Osteocyte (in vitro differentiated cells): ENCODE measurements at regions not wholly inside any gene's neighbourhood (a gene's known extent, or its start where the extent isn't known, plus 50 kb on each side); places are given as distances from the start of the nearest gene placed in this dataset.

Experiments
- DNase-seq: peaks from one replicate; pipeline ENCODE4 v3.0.0; 2021; ENCODE audit warnings: mixed read lengths; ENCODE audit not compliant: unreplicated experiment; ENCODE audit errors: extremely low spot score
- H3K27ac Mint-ChIP-seq: one replicate; pipeline ENCODE4 v1.8.0; 2021; ENCODE audit warnings: mild to moderate bottlenecking, mixed read lengths; ENCODE audit not compliant: unreplicated experiment
- H3K27me3 Mint-ChIP-seq: one replicate; pipeline ENCODE4 v1.8.0; 2021; ENCODE audit warnings: mixed read lengths; ENCODE audit not compliant: unreplicated experiment
- H3K36me3 Mint-ChIP-seq: one replicate; pipeline ENCODE4 v1.8.0; 2021; ENCODE audit warnings: mixed read lengths; ENCODE audit not compliant: unreplicated experiment
- H3K4me1 Mint-ChIP-seq: one replicate; pipeline ENCODE4 v1.8.0; 2021; ENCODE audit warnings: mixed read lengths; ENCODE audit not compliant: unreplicated experiment
- H3K4me3 Mint-ChIP-seq: one replicate; pipeline ENCODE4 v1.8.0; 2021; ENCODE audit warnings: mild to moderate bottlenecking, moderate library complexity, mixed read lengths; ENCODE audit not compliant: unreplicated experiment
- H3K9me3 Mint-ChIP-seq: one replicate; pipeline ENCODE4 v1.8.0; 2021; ENCODE audit warnings: mixed read lengths; ENCODE audit not compliant: unreplicated experiment
- TF ChIP-seq, protein P1 (sequence below): fragments of 200-600 bp; sonication (generic); IDR thresholded peaks from 2 replicates; pipeline ENCODE4 v1.5.0; 2021; ENCODE audit warnings: antibody characterized with exemption, mild to moderate bottlenecking, moderate library complexity

DNA sequence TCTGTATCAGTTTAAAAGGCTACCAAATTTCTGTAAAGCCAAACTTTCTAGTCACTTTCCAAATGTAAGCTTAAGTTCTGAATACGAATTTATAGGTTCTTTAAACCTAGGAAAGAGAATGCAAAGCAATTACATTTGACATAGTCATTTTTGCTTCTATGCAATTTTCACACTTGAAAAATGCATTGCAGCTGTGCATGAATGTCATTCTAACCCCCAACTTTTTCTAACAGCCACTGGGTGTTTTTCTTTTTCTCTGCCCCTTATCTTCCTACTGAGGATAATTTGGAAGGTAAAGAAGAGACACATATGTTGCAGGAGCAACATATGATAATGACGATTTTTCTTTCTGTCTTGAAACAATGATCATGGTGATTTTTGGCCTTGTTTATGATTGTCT lies 537.5 kb downstream of the SPRY1 start:
- no peak overlapping the region for H3K27ac Mint-ChIP-seq
- peaks cover 26% of the 10 kb centered on the region for H3K4me1 Mint-ChIP-seq
- peaks cover 3% of the 10 kb centered on the region for H3K36me3 Mint-ChIP-seq
- peaks cover 11% of the 10 kb centered on the region for H3K9me3 Mint-ChIP-seq
- DNase-seq = no peak
- H3K27me3 Mint-ChIP-seq = no peaks in the 10 kb centered on the region
- no peak overlapping the region for H3K4me3 Mint-ChIP-seq
- TF ChIP-seq, protein P1, sequence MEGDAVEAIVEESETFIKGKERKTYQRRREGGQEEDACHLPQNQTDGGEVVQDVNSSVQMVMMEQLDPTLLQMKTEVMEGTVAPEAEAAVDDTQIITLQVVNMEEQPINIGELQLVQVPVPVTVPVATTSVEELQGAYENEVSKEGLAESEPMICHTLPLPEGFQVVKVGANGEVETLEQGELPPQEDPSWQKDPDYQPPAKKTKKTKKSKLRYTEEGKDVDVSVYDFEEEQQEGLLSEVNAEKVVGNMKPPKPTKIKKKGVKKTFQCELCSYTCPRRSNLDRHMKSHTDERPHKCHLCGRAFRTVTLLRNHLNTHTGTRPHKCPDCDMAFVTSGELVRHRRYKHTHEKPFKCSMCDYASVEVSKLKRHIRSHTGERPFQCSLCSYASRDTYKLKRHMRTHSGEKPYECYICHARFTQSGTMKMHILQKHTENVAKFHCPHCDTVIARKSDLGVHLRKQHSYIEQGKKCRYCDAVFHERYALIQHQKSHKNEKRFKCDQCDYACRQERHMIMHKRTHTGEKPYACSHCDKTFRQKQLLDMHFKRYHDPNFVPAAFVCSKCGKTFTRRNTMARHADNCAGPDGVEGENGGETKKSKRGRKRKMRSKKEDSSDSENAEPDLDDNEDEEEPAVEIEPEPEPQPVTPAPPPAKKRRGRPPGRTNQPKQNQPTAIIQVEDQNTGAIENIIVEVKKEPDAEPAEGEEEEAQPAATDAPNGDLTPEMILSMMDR = no peak

DNA sequence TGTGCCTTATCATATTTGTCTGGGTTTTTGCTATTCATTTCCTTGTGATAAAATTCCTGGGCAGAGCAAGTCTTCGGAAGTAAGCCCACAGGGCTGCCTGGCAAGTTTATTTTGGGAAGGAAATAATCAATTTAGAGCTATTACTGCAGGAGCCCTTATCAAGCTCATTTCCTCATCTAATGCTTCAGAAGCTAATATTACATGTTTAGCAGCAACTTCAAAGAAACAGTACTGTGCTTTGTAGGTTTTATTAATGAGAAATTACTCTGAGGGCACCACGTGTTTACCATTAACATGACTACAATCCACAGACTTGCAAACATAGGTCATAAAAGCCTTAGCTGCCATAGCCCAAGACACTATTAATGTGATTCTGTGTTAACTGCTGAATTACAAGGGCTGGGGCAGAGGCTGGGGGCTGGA lies 540.0 kb downstream of the SPRY1 start:
- TF ChIP-seq, protein P1 = no peak
- H3K4me3 Mint-ChIP-seq = no peak overlapping the region
- DNase-seq = no peak

DNA sequence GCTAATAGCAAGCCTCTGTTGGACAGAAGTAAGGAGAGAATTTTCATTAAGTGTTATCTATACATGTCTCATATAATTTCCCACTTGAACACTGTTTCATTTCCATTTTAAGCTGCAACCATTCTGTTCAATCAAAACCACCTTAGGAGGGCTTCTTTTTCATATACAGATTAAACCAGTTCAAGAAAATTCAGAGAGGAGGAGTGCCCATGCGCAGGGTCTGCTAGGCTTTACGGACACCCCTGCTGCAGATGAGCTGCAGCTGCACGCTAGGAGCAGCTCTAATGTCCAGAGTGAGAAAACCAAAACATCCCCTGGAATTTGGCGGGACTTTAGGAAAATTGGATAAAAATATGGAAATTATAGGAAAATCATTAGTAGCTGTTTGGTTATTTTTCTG lies 541.0 kb downstream of the SPRY1 start:
- Mint-ChIP-seq H3K9me3 (no peaks in the 10 kb centered on the region), H3K36me3 (peaks cover 3% of the 10 kb centered on the region), H3K4me3 (no peak overlapping the region), H3K27ac (no peak overlapping the region), H3K4me1 (peaks cover 26% of the 10 kb centered on the region), H3K27me3 (no peaks in the 10 kb centered on the region)
- TF ChIP-seq, protein P1 = no peak
- DNase-seq = no peak

More for the DNA sequence above, 540.0 kb downstream of the SPRY1 start:
- Mint-ChIP-seq H3K36me3 (peaks cover 3% of the 10 kb centered on the region), H3K27ac (no peak overlapping the region), H3K27me3 (no peaks in the 10 kb centered on the region), H3K4me1 (peaks cover 26% of the 10 kb centered on the region), H3K9me3 (no peaks in the 10 kb centered on the region)

DNA sequence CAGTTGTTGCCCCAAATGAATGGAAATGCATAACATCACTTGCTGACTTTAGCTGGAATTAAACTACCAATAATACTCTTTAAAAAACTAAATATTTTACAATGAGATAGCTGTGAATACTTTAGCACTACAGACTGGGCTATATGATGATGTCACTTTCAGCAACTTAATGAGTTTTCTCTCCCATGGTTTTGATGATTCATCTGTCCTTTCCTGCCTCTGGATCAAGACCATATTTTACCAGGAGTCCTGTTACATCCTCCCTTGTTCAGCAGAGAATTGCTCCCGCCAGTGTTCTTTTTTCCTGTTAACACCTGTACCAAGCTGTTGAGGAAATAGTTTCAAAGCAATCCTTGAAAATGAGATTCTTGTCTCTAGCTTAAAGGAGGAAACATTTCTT lies 543.0 kb downstream of the SPRY1 start:
- TF ChIP-seq, protein P1 = no peak
- H3K9me3 Mint-ChIP-seq = no peaks in the 10 kb centered on the region
- no peaks in the 10 kb centered on the region for H3K36me3 Mint-ChIP-seq
- no peak for DNase-seq
- no peaks in the 10 kb centered on the region for H3K27me3 Mint-ChIP-seq
- no peak overlapping the region for H3K27ac Mint-ChIP-seq
- no peak overlapping the region for H3K4me3 Mint-ChIP-seq
- H3K4me1 Mint-ChIP-seq = peaks cover 30% of the 10 kb centered on the region

DNA sequence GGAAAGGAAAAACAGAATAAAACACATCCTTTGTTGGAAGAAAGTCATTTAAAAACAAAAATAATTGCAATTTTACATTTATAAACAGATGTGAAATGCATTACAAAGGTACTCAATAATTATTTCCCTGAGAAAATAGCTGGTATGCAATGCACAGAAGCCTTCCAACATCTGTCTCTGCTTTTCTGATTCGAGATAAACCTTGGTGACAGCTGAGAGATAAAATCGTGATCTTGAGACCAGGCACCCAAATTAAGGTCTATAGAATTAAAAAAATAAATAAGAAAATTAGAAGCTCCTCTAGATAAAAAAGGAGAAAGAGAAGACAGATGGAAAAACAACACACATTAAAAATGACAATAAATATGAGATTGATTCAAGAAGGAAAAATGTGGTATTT lies 544.0 kb downstream of the SPRY1 start:
- Mint-ChIP-seq H3K4me1 (peaks cover 29% of the 10 kb centered on the region), H3K4me3 (no peak overlapping the region), H3K36me3 (no peaks in the 10 kb centered on the region), H3K27ac (no peak overlapping the region), H3K27me3 (no peaks in the 10 kb centered on the region), H3K9me3 (no peaks in the 10 kb centered on the region)
- no peak for DNase-seq
- TF ChIP-seq, protein P1 = no peak
